ENCODE measurements at regions not wholly inside any gene's neighbourhood (a gene's known extent, or its start where the extent isn't known, plus 50 kb on each side); places are given as distances from the start of the nearest gene placed in this dataset.

DNA sequence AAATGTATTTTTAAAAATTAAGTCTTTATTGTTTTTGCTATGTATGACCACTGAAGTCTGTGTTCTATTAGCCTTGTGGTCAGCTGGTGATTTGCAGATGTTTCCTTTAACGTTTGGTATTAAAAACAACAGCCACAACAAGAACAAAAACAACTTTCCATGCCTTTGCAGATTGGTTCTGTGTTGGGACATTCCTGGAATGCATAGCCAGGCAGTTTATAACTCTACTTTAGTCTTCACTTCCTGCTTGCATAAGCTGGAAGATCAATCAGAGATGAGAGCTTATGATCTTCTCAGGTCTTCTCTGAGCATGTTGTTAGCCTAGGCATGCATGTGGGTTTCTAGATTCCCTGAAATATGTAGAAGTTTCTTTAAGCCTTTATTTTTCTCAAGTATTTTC is 58.9 kb upstream of the SEMA3C start:
- no peak for DNase-seq (ENCODE audit: low read depth)

DNA sequence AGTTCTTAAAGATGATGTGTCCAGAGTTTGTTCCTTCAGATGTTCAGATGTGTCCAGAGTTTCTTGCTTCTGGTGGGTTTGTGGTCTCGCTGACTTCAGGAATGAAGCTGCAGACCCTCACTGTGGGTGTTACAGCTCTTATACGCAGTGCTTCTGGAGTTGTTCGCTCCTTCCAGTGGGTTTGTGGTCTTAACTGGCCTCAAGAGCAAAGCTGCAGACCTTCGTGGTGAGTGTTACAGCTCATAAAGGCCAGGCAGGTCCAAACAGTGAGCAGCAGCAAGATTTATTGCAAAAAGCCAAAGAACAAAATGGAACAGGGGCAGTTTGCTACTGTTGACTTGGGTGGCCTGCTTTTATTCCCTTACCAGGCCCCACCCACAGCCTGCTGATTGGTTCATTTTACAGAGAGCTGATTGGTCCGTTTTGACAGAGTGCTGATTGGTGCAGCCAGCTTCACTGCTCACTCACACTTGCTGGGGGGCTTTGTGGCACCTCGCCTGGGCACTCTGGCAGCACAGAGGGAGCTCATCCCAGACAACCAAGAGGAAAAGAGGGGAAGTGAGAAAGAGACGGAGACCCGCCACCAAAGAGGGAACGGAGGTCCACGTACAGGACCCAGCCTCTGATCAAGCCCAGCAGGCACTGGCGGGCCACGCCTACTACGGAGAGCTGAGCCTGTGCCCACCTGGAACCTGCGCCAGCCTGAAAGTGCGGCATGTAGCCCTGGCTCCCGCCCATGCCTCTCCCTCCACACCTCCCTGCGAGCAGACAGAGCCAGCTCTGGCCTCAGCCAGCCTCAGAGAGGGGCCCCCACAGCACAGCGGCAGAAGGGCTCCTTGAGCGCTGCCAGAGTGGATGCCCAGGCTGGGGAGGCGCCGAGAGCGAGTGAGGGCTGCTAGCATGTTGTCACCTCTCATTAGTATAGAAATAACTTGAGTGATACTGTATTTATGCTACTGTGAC is 55.8 kb upstream of the SEMA3C start:
- no peak for DNase-seq (ENCODE audit: low read depth)

DNA sequence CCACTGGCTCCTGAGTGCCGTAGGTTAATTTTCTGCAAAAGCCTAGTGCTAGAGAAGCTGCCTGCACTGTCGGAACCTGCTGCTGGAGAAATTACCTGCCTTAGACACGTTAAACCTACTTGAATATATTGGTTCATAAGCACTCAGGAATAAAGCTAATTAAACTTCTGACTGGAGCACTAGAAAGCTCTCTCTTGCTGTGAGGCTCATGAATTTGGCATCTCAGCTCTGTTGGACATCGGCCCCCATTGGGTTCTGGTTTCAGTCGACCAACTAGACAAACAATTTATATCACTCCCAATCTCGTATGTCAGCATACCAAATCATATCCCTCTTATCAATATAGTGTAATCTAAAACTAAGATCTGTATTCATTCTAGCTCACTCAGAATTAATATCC is 52.4 kb upstream of the SEMA3C start:
- DNase-seq (ENCODE audit: low read depth), result no peak

Measured in GM04503 (cell line).